Ishikawa (cell line): ENCODE measurements at regions not wholly inside any gene's neighbourhood (a gene's known extent, or its start where the extent isn't known, plus 50 kb on each side); places are given as distances from the start of the nearest gene placed in this dataset.

Source experiments
- CEBPB ChIP-seq: IDR thresholded peaks from 2 replicates; pipeline ENCODE4 v1.6.1; 2012
- CREB1 ChIP-seq: IDR thresholded peaks from 2 replicates; pipeline ENCODE4 v1.6.1; 2012; ENCODE audit warnings: low read depth
- EGR1 ChIP-seq: IDR thresholded peaks from 2 replicates; pipeline ENCODE4 v1.6.1; 2012
- EP300 ChIP-seq: IDR thresholded peaks from 2 replicates; pipeline ENCODE4 v1.6.1; 2012; ENCODE audit warnings: borderline replicate concordance
- FOXM1 ChIP-seq: IDR thresholded peaks from 2 replicates; pipeline ENCODE4 v1.6.1; 2012; ENCODE audit warnings: low read depth, borderline replicate concordance
- NFIC ChIP-seq: IDR thresholded peaks from 2 replicates; pipeline ENCODE4 v1.6.1; 2012
- RAD21 ChIP-seq: IDR thresholded peaks from 2 replicates; pipeline ENCODE4 v1.6.1; 2012; ENCODE audit warnings: low read depth
- TAF1 ChIP-seq: IDR thresholded peaks from 2 replicates; pipeline ENCODE4 v1.6.1; 2012; ENCODE audit warnings: low read depth, mild to moderate bottlenecking
- TCF12 ChIP-seq: IDR thresholded peaks from 2 replicates; pipeline ENCODE4 v1.6.1; 2012; ENCODE audit warnings: low read depth
- TEAD4 ChIP-seq: IDR thresholded peaks from 2 replicates; pipeline ENCODE4 v1.6.1; 2012
- YY1 ChIP-seq: IDR thresholded peaks from 2 replicates; pipeline ENCODE4 v1.6.1; 2012; ENCODE audit warnings: low read depth
- ZBTB7A ChIP-seq: IDR thresholded peaks from 2 replicates; pipeline ENCODE4 v1.6.1; 2012; ENCODE audit warnings: low read depth
- TF ChIP-seq, protein P1 (sequence below): IDR thresholded peaks from 2 replicates; pipeline ENCODE4 v1.6.1; 2012
- TF ChIP-seq, protein P2 (sequence below): IDR thresholded peaks from 2 replicates; pipeline ENCODE4 v1.6.1; 2012
- TF ChIP-seq, protein P3 (sequence below): IDR thresholded peaks from 2 replicates; pipeline ENCODE4 v1.6.1; 2012; ENCODE audit warnings: low read depth, mild to moderate bottlenecking

DNA sequence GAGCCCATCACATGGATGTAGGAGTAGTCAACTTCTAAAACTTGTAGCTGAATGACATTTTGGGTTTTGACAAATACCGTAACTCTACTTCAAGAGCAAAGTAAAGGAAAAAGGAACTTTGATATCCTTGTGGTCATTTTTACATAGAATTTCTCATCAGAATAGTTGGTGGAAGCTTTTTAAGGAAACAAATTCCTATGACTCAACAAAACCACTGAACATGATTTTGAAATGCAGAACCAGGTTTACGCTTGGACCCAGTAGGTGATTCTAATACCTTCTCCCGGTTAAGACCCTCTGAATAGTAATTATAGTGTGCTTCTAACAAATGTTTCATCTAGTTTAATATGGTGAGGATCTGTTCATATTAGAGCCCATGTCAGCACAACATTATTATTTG, 307.8 kb downstream of the GPR37 start:
- TF ChIP-seq FOXM1: no peak
- no peak for TF ChIP-seq YY1

DNA sequence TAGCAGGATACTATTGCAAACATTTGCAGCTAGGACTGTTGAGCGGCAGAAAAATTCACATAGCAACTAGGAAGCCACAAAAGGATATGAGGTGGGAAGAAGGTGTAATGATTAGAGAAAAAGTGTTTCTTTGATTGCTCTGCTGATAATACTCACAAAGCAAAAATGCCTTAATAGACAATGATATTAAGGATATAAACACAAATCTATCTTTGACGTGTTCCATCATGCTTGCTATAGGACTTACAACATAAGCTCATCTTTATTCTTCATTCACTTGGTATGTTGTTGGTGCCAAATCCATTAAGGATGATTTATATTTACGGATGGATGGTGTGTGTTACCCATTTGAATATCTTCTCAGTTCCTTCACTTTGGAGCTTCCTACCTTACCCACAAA, 309.3 kb downstream of the GPR37 start:
- TF ChIP-seq CEBPB: no peak
- TF ChIP-seq, protein P1, sequence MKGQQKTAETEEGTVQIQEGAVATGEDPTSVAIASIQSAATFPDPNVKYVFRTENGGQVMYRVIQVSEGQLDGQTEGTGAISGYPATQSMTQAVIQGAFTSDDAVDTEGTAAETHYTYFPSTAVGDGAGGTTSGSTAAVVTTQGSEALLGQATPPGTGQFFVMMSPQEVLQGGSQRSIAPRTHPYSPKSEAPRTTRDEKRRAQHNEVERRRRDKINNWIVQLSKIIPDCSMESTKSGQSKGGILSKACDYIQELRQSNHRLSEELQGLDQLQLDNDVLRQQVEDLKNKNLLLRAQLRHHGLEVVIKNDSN: no peak
- no peak for TF ChIP-seq CREB1
- TF ChIP-seq, protein P2, sequence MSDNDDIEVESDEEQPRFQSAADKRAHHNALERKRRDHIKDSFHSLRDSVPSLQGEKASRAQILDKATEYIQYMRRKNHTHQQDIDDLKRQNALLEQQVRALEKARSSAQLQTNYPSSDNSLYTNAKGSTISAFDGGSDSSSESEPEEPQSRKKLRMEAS: no peak
- TF ChIP-seq EP300: no peak
- no peak for TF ChIP-seq ZBTB7A
- TF ChIP-seq TEAD4: no peak

DNA sequence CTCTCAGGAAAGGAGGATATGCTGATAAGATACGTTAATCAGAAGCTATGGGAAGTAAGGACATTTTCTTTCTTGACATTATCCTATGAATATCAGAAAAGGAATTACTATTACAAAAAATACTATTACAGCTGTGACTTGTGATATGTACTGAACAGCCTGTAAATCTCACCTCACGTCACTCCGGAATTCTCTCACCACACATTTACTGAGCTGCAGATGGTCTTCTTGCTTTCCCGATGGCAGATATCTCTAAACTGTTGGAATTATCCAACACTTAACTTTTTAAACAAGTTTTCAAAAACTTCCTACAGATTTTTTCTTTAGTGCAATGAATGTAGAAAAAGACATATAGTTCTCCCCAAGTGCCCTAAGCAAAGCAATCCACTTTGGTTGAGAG, 313.4 kb downstream of the GPR37 start:
- TF ChIP-seq ZBTB7A: no peak
- TF ChIP-seq TAF1: no peak
- TF ChIP-seq, protein P1: no peak
- TF ChIP-seq RAD21: no peak
- no peak for TF ChIP-seq CREB1
- no peak for TF ChIP-seq NFIC
- no peak for TF ChIP-seq FOXM1
- TF ChIP-seq EP300: no peak
- TF ChIP-seq, protein P3, sequence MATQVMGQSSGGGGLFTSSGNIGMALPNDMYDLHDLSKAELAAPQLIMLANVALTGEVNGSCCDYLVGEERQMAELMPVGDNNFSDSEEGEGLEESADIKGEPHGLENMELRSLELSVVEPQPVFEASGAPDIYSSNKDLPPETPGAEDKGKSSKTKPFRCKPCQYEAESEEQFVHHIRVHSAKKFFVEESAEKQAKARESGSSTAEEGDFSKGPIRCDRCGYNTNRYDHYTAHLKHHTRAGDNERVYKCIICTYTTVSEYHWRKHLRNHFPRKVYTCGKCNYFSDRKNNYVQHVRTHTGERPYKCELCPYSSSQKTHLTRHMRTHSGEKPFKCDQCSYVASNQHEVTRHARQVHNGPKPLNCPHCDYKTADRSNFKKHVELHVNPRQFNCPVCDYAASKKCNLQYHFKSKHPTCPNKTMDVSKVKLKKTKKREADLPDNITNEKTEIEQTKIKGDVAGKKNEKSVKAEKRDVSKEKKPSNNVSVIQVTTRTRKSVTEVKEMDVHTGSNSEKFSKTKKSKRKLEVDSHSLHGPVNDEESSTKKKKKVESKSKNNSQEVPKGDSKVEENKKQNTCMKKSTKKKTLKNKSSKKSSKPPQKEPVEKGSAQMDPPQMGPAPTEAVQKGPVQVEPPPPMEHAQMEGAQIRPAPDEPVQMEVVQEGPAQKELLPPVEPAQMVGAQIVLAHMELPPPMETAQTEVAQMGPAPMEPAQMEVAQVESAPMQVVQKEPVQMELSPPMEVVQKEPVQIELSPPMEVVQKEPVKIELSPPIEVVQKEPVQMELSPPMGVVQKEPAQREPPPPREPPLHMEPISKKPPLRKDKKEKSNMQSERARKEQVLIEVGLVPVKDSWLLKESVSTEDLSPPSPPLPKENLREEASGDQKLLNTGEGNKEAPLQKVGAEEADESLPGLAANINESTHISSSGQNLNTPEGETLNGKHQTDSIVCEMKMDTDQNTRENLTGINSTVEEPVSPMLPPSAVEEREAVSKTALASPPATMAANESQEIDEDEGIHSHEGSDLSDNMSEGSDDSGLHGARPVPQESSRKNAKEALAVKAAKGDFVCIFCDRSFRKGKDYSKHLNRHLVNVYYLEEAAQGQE: no peak
- TF ChIP-seq CEBPB: no peak
- no peak for TF ChIP-seq TEAD4
- no peak for TF ChIP-seq TCF12
- TF ChIP-seq EGR1: no peak
- TF ChIP-seq, protein P2: no peak
- no peak for TF ChIP-seq YY1

DNA sequence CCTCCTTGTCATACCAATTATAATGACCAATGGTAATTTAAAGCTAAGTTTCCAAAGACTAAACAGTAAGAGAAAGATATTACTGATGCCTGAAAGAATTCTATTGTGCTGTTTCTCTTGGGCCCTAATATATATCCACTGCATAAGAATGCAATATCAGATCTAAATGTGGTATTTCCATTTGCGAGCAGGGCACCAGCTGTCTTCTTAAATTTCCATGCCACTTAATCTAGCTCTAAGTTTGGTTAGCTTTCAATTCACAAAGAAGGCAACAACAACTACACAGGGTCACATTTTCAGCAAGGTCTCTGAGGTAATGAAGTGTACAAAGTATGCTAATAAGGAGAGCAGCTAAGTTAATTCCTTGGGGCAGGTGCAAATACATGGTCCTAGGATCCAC, 315.7 kb downstream of the GPR37 start:
- TF ChIP-seq, protein P1: no peak
- TF ChIP-seq RAD21 (no peak), CREB1 (no peak), NFIC (no peak)

DNA sequence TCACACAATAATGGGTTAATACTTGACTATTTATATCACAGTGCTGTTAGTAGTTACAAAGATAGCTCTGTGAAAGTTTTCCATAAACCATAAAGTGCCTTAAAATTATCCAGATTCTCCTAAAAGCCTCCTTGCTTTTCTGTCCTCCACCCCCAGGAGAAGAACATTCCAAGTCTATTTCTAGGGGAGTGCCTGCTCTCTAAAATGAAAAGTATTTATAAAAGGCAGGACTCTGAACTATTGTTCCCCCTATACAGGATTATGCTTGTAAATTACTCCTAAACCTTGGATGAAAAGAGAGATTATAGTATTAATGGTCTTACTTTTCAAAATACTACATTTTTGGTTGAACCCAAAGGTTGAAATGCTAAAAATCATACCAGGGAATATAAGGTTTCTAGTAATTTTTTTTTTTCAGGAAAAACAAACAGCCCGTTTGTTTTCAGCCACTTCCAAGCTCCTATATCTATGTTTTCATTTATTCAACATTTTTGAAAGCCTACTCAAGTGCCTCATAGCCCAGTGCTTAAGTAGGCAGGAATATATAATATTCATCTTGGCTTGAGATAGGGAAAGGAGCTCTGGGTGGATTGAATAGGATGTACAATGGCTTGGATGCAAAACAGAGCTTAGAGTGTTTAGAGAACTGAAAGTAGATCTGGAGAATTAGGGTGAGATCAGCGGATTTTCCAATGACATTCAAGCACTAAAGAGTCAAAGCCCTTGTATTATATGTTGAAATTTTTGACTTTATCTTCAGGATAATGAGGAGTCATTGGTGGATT, 320.7 kb downstream of the GPR37 start:
- TF ChIP-seq, protein P1: no peak
- no peak for TF ChIP-seq CREB1

DNA sequence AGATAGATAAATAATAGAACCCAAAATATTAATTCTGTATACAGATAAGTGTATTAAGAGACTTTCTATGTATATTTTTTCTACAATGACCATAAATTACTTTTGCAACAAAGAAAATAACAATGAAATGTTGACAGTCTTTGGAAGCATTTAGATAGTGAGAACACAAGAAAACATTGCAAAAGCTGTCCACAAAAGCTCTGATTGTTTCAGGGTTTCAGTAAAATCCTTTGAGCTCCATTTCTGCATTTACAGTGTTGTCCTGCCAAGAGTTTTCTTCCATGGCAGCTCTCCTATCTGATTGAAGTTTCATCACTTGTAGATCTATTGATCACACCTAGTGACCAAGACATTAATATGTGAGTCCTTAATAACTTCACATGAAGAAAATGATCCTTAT, 321.8 kb downstream of the GPR37 start:
- TF ChIP-seq TAF1: no peak
- TF ChIP-seq EGR1: no peak
- no peak for TF ChIP-seq CREB1
- no peak for TF ChIP-seq RAD21
- TF ChIP-seq CEBPB: no peak
- TF ChIP-seq FOXM1: no peak
- TF ChIP-seq EP300: no peak
- TF ChIP-seq TCF12: no peak
- TF ChIP-seq, protein P1: no peak
- no peak for TF ChIP-seq YY1
- TF ChIP-seq ZBTB7A: no peak
- no peak for TF ChIP-seq TEAD4
- TF ChIP-seq, protein P2: no peak
- TF ChIP-seq NFIC: no peak
- TF ChIP-seq, protein P3: no peak
